ENCODE measurements at regions not wholly inside any gene's neighbourhood (a gene's known extent, or its start where the extent isn't known, plus 50 kb on each side); places are given as distances from the start of the nearest gene placed in this dataset.
A peak's percentile ranks its signal among the peaks of the same experiment; 100 is the strongest.

- DNase-seq = no peak
Observed at GRCh38 chr22:26897384-26897783, 240.0 kb downstream of the MIAT start.

- no peak for DNase-seq
Observed at GRCh38 chr22:26898946-26899605, 241.7 kb downstream of the MIAT start.

GRCh38 chr22:26900787-26901186 lies 243.4 kb downstream of the MIAT start:
- DNase-seq = no peak

GRCh38 chr22:26901198-26901816 lies 243.9 kb downstream of the MIAT start:
- no peak for DNase-seq

- no peak for DNase-seq
Observed at GRCh38 chr22:26902401-26903029, 245.1 kb downstream of the MIAT start.

DNA sequence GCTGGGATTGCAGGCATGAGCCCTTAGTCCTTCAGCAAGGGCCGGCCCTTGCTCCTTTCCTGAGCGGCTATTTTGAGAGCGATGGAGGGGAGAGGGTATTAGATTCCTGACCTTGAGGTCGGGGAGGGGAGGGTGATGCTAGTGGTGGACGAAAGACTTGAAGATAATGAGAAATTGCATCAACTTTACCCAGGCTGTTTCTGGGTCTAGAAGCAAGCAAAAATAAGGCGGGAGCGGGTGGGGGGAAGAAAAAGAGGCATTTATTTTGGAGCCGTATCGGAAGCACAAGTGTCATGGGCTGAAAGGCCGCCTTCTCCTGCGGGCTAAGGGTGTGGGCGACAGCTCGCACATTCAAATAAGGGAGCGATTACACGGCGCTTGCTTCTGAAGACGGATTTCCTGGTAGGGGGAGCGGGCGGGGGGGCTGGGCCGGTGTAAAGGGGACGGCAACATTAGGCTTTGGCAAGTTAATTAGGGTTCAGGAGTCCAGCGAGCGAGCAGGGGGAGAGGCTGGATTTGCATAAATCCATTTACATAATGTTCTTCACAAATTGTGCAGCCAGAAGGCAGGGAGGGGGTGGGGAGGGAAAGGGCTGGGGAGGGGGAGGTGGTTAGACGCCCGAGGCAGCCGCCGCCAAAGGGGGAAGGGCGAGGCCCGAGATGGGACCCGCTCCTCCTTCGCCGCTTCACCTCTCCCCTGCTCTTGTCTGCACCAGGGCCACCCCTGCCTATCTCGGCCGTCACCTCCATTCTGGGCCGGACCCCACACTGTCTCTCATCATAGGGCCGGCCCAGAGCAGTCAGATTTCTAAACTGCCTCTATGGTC lies 245.9 kb downstream of the MIAT start:
- DNase-seq = no peak

GRCh38 chr22:26904483-26904882 lies 247.1 kb downstream of the MIAT start:
- no peak for DNase-seq

DNA sequence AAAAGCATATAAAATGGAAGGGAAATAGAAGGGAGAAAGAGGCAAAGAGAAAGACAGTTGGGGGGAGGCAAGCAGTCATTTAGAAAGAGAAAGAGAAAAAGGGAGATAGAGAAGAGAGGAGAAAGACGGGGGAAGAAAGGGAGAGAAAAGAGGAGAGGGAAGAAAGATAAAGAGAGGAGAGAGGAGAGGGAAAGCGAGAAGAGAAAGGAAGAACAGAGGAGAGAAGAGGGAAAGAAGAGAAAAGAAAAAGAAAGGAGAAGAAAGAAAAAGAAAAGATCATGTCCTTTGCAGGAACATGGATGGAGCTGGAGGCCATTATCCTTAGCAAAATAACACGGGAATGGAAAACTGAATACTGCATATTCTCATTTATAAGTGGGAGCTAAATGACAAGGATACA lies 247.7 kb downstream of the MIAT start:
- DNase-seq = no peak

DNA sequence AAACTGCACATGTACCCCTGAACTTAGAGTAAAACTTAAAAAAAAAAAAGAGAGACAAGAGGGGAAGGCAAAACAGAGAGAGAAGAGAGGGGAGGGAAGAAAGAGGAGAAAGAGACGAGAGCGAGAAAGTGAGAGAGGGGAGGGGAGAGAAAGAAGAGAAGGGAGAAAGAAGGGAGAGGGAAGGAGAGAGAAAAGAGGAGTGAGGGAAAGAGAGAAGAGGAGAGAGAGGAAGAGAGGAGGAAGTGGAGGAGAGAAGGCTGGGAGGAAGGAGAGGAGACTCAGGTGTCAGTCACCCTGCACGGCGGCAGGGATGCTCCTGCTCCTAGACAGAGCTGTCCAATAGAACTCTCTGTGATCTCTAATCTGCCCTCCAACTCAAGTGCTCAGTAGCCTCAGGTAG lies 248.3 kb downstream of the MIAT start:
- no peak for DNase-seq

GRCh38 chr22:26906464-26906863 lies 249.1 kb downstream of the MIAT start:
- DNase-seq = peak; percentile 31

DNA sequence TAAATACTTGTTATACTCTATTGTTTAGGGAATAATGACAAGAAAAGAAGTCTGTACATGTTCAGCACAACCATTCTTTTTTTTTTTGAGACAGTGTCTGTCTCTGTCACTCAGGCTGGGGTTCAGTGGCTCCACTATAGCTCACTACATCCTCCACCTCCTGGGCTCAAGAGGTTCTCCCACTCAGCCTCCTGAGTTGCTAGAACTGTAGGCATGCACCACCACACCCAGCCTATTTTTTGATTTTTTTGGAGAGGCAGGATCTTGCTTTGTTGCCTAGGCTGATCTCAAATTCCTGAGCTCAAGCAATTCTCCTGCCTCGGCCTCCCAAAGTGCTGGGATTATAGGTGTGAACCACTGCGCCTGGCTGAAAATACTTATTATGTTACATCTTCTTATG lies 250.0 kb downstream of the MIAT start:
- no peak for DNase-seq

GRCh38 chr22:26910845-26911244 lies 253.5 kb downstream of the MIAT start:
- DNase-seq = no peak

DNA sequence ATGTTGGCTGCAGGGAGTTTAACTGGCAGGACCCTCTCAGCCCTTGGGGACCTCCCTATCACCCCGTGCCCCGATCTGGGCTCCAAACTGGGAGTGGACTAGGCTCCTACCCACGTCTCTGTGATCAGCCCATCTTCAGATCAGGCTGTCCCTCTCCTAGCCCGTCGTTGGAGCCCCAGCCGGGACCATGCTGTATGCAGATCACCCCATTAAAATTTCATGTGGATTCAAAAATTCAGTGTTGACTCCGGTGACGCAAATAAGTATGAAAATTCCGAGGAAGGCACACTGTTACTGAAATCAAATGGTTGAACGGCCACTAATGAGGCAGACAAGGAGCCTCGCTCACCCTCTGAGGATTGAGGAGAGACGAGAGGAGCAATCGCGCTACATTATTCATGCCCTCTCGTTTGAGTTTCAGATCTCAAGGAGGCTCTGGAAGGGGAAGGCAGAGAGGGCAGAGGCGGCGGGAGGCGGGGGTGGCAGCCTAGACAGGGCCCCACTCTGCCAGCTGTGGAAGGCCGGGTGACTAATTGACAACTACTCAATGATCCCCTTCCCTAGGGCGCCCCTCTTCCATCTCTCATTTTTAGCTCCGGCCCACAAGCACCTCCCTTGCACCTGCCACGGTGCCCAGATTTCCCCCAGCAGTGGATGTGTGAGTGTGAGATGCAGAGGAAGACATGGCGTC lies 255.4 kb downstream of the MIAT start:
- no peak for DNase-seq

DNA sequence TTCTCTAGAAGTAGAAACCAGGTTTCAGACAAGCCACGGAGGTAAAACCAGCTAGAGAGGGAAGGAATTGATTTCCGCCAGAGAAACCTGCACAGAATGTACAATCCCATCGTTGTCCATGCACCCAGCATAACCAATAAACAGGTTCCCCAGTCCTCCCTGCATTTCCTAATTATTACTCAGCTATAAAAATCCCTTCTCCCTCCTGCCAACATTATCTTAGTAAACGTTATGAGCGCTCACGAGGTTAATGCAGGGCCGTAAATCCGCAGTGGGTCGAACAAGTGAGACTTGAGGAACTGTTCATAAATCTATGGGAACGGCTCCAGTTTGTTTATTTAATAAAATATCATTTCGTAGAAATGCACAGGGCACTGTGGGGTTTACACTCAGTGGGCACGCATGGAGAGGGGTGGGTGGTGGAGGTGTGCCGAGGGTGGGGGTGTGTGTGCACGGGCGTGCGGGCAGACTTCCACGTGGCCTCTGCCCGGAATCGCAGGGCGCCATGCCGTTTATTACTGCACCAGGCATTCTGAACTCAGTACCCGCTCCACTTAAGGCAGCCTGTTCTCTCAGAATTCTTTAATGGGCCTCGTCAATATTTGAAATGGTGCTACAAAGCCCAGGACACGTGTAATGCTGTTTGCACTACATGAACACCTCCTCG lies 257.3 kb downstream of the MIAT start:
- no peak for DNase-seq

- DNase-seq = no peak
Observed at GRCh38 chr22:26916236-26916635, 258.8 kb downstream of the MIAT start.

GRCh38 chr22:26918226-26918625 lies 260.8 kb downstream of the MIAT start:
- DNase-seq = no peak

DNA sequence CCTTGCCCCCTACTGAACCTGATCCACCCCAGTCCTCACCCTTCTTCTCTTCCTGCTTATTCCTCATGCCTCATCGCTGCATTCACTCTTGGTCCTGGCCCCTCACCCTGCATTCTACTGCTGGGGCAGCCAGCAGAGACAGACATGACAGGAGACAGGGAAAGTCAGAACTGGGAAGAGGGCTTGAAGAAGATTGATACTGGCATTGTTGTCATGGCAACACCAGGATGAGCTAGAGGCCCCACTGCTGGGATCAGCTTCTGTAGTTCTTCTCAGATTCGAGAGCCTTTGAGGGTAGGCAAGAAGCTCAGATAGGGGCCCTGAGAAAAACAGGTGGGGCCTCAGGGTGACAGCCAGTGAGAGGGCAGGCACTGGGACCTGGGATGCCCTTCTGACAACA lies 264.3 kb downstream of the MIAT start:
- DNase-seq = no peak

DNA sequence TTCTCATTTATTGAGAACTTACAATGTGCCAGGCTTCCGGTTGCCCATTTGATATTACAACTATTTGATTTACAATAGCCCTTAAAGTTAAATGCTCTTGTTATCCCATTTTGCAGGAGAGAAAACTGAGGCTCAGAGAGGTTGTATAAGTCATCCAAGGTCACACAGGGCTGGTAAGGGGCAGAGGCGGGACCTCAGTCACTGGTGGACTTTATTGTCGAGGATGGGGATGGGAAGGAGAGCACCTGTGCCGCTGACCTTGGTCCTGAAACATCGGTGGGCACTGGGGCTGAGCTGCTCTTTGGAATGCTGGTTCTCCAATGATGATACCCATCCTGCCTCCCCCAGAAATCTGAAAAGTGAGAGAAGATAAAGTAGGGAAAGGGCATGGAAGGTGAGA lies 265.4 kb downstream of the MIAT start:
- no peak for DNase-seq

DNA sequence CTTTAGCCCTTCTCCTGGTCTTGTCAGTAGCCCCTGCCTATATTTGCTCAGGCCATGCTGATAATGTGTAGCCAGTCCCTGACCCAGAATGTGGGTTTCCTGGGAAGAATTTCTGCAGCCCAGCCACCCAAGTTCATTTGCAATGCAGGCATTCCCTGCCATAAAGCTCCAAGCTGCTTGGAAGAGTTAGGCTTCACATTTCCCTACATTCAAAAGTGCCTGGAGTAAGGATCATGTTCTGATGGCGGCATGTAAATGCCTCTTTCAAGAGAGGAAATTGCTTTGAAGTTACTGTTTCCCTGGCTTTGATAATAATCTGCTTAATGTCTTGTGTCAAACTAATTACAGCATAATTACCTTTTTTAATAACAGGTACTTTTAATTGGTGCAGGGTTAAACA lies 266.1 kb downstream of the MIAT start:
- no peak for DNase-seq

DNA sequence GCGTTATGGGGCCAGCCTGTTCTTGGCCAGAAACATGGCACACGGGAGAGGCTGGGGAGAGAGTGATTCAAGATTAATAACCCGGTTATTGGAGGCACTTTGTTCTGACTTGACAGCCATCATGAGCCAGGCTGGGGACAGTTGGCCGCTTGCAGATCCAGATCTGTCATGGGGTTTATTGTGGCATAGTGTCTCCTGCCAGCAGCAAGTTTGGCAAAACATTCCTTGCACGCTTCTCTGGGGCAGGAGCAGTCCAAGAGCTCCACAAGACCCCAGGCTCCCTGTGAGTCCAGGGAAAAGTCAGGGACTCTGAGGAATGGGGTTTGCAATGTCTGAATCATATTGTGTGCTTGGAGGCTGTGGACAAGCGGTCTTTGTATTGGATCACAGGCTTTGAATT lies 270.4 kb downstream of the MIAT start:
- DNase-seq = no peak

DNA sequence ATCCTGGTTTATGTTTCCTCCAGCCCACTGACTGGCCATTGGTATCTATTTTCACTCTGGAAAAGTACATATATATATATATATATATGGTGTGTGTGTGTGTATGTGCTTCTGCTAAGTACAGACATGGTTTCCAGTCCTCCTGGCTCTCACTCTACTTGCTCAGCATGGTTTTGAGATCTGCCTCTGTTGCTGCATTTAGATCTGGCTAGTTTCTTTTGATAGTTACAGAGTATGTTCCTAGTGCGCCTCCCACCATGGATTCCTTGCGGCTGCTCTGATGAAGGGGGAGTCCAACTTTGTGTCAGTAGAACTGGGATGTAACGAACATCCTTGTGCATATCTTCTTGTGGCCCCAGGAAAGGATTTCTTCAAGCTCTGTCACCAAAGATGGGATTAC lies 274.1 kb downstream of the MIAT start:
- DNase-seq = no peak

- no peak for DNase-seq
Observed at GRCh38 chr22:26933105-26933590, 275.8 kb downstream of the MIAT start.

Data from NCI-H2107 (cell line).